Endodermal cell (in vitro differentiated cells): ENCODE measurements at regions not wholly inside any gene's neighbourhood (a gene's known extent, or its start where the extent isn't known, plus 50 kb on each side); places are given as distances from the start of the nearest gene placed in this dataset.

Source experiments
- DNase-seq: peaks from one replicate; pipeline ENCODE4 v3.0.0-alpha.2; 2017
- H3K27ac ChIP-seq: 2 replicates; pipeline ENCODE4 v1.5.1; 2013; ENCODE audit warnings: mild to moderate bottlenecking, low read depth, low read length, moderate library complexity
- H3K27me3 ChIP-seq: 2 replicates; pipeline ENCODE4 v1.6.1; 2013; ENCODE audit warnings: mild to moderate bottlenecking, low read length, moderate library complexity; ENCODE audit not compliant: insufficient read depth, control insufficient read depth, poor library complexity, severe bottlenecking
- H3K36me3 ChIP-seq: 2 replicates; pipeline ENCODE4 v1.7.0; 2013; ENCODE audit warnings: mild to moderate bottlenecking, low read length, moderate library complexity; ENCODE audit not compliant: control insufficient read depth, insufficient read depth
- H3K4me1 ChIP-seq: one replicate; pipeline ENCODE4 v1.7.0; 2013; ENCODE audit warnings: low read length; ENCODE audit not compliant: control insufficient read depth, insufficient read depth
- H3K4me3 ChIP-seq: 2 replicates; pipeline ENCODE4 v1.5.1; 2013; ENCODE audit warnings: mild to moderate bottlenecking, low read length, moderate library complexity
- H3K9ac ChIP-seq: 2 replicates; pipeline ENCODE4 v1.6.1; 2013; ENCODE audit warnings: mild to moderate bottlenecking, low read length, moderate library complexity; ENCODE audit not compliant: poor library complexity, severe bottlenecking; ENCODE audit errors: extremely low read depth
- H3K9me3 ChIP-seq: 2 replicates; pipeline ENCODE4 v1.6.1; 2013; ENCODE audit warnings: mild to moderate bottlenecking, low read length, moderate library complexity; ENCODE audit not compliant: control insufficient read depth
- H3K27ac Mint-ChIP-seq: 2 replicates; pipeline ENCODE4 v1.8.0; 2020; ENCODE audit warnings: mixed read lengths
- H3K27me3 Mint-ChIP-seq: 2 replicates; pipeline ENCODE4 v1.8.0; 2021; ENCODE audit warnings: mild to moderate bottlenecking, mixed read lengths; ENCODE audit not compliant: insufficient read depth
- H3K36me3 Mint-ChIP-seq: 2 replicates; pipeline ENCODE4 v1.8.0; 2020; ENCODE audit warnings: low read depth, mixed read lengths
- H3K4me1 Mint-ChIP-seq: 2 replicates; pipeline ENCODE4 v1.8.0; 2020; ENCODE audit warnings: mixed read lengths
- H3K4me3 Mint-ChIP-seq: 2 replicates; pipeline ENCODE4 v1.8.0; 2020; ENCODE audit warnings: mild to moderate bottlenecking, moderate library complexity, mixed read lengths
- H3K9me3 Mint-ChIP-seq: 2 replicates; pipeline ENCODE4 v1.8.0; 2020; ENCODE audit warnings: mild to moderate bottlenecking, mixed read lengths
- WGBS, 2 experiments: methylation state at CpG; one replicate each; pipeline versions ENCODE4 v1.1.5 to v1.1.7; 2013; ENCODE audit warnings: missing lambda C conversion rate in 2 of 2, mixed read lengths in 1 of 2; ENCODE audit not compliant: insufficient coverage in 1 of 2, insufficient read length in 1 of 2; 5-methylcytosine and 5-hydroxymethylcytosine counted together
- TF ChIP-seq, protein P1 (sequence below): fragments of 200-600 bp; sonication (generic); conservative IDR thresholded peaks from 2 replicates; pipeline ENCODE4 v1.5.0; 2021; ENCODE audit warnings: antibody characterized with exemption, mild to moderate bottlenecking

DNA sequence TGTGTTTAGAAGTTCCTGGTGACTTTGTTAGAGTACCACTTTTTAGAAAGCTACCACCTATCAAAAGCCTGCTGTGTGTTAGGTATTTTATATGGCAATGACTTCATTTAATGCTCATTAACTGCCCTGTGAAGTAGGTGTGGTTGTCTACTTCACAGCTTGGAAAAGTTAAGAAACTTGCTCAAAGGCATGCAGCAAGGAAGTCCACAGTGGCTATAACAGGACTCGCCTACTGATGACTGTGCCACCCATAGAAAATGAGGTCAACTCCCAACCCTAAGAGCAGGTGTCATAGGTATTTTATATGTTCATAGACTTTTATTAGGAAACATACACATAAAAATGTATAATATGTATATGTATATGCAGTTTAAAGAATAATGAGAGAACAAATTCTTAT, 125.2 kb upstream of the PAX6 start:
- Mint-ChIP-seq H3K36me3 (no peaks in the 10 kb centered on the region), H3K27ac (no peak overlapping the region)
- 100% methylated on average over 1 of the region's 1 CpG; no CpG with 5 or more reads in 1 of the 2 experiments for WGBS, 2 experiments

DNA sequence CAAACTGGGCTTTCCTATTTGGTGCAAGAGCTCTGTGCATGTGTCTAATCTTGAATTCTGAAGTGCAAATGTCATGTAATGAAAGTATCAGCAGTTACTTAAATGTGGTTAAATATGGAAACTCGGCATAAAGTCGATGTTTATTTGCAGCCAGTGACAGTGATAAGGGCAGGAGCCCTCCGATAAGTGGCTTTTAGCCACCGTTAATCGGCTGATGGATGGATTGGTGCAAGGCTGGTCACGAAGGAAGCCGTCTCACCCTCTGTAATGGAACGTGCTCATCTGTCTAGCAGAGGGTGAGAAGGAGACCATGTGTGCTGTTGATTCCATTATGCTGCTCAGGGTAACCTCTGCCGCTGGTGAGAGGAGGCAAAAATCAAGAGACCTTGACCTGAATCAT, 121.8 kb upstream of the PAX6 start:
- TF ChIP-seq, protein P1, sequence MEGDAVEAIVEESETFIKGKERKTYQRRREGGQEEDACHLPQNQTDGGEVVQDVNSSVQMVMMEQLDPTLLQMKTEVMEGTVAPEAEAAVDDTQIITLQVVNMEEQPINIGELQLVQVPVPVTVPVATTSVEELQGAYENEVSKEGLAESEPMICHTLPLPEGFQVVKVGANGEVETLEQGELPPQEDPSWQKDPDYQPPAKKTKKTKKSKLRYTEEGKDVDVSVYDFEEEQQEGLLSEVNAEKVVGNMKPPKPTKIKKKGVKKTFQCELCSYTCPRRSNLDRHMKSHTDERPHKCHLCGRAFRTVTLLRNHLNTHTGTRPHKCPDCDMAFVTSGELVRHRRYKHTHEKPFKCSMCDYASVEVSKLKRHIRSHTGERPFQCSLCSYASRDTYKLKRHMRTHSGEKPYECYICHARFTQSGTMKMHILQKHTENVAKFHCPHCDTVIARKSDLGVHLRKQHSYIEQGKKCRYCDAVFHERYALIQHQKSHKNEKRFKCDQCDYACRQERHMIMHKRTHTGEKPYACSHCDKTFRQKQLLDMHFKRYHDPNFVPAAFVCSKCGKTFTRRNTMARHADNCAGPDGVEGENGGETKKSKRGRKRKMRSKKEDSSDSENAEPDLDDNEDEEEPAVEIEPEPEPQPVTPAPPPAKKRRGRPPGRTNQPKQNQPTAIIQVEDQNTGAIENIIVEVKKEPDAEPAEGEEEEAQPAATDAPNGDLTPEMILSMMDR = no peak
- Histone ChIP-seq H3K36me3 (no peaks in the 10 kb centered on the region), H3K9me3 (no peaks in the 10 kb centered on the region), H3K4me3 (no peak overlapping the region), H3K27ac (no peak overlapping the region), H3K4me1 (peaks cover 6% of the 10 kb centered on the region), H3K9ac (no peak overlapping the region), H3K27me3 (no peaks in the 10 kb centered on the region)
- H3K9me3 Mint-ChIP-seq = peaks cover 2% of the 10 kb centered on the region
- no peaks in the 10 kb centered on the region for H3K27me3 Mint-ChIP-seq
- H3K4me3 Mint-ChIP-seq = no peak overlapping the region
- no peak overlapping the region for H3K27ac Mint-ChIP-seq
- WGBS, 2 experiments = 85 to 92% methylated on average over 9 of the region's 9 CpGs
- no peak for DNase-seq
- H3K4me1 Mint-ChIP-seq = peaks cover 17% of the 10 kb centered on the region
- H3K36me3 Mint-ChIP-seq = no peaks in the 10 kb centered on the region

More for the DNA sequence above, 125.2 kb upstream of the PAX6 start:
- no peaks in the 10 kb centered on the region for H3K36me3 ChIP-seq
- no peak overlapping the region for H3K4me3 Mint-ChIP-seq
- H3K9me3 Mint-ChIP-seq = no peaks in the 10 kb centered on the region
- H3K4me3 ChIP-seq = no peak overlapping the region
- H3K27me3 Mint-ChIP-seq = no peaks in the 10 kb centered on the region
- TF ChIP-seq, protein P1 = no peak
- H3K9ac ChIP-seq = no peak overlapping the region
- DNase-seq = no peak
- H3K4me1 ChIP-seq = peaks cover 22% of the 10 kb centered on the region
- H3K27me3 ChIP-seq = no peaks in the 10 kb centered on the region
- no peak overlapping the region for H3K27ac ChIP-seq
- H3K4me1 Mint-ChIP-seq = peaks cover 42% of the 10 kb centered on the region
- no peaks in the 10 kb centered on the region for H3K9me3 ChIP-seq

DNA sequence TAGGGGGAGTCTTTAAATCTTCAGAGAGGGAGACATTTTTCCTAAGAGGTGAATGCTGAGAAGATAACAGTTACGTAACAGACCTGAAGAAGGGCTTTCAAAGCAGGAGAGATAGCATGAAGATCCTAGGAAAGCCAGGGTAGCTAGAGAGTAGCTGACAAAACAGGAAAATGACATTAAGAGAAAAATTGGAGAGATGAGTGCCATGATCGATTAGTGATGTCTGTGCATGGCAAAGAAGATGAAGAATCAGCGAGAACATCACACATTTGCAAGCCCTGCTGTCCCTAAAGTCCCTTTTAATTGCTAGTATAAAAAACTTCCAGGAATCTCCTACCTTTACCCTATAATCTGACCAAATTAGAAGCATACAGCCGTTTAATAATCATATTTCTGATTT, 116.9 kb upstream of the PAX6 start:
- no peak overlapping the region for H3K4me3 Mint-ChIP-seq

More for the DNA sequence above, 116.9 kb upstream of the PAX6 start:
- H3K27ac Mint-ChIP-seq = no peak overlapping the region
- H3K36me3 Mint-ChIP-seq = no peaks in the 10 kb centered on the region
- 90 to 95% methylated on average over 3 to 4 of the region's 4 CpGs for WGBS, 2 experiments
- no peak for DNase-seq
- H3K9ac ChIP-seq = no peak overlapping the region
- no peaks in the 10 kb centered on the region for H3K36me3 ChIP-seq
- no peak overlapping the region for H3K27ac ChIP-seq
- no peaks in the 10 kb centered on the region for H3K27me3 Mint-ChIP-seq
- H3K9me3 ChIP-seq = peaks cover 7% of the 10 kb centered on the region
- peaks cover 5% of the 10 kb centered on the region for H3K4me1 ChIP-seq
- no peak overlapping the region for H3K4me3 ChIP-seq
- TF ChIP-seq, protein P1 = no peak
- H3K27me3 ChIP-seq = no peaks in the 10 kb centered on the region
- H3K4me1 Mint-ChIP-seq = peaks cover 15% of the 10 kb centered on the region
- peaks cover 27% of the 10 kb centered on the region for H3K9me3 Mint-ChIP-seq
